OCI-LY3 (cell line): ENCODE measurements at regions not wholly inside any gene's neighbourhood (a gene's known extent, or its start where the extent isn't known, plus 50 kb on each side); places are given as distances from the start of the nearest gene placed in this dataset.

Experiments
- EZH2phosphoT487 ChIP-seq: fragments of 200-600 bp; shearing (Covaris generic); IDR thresholded peaks from 2 replicates; pipeline ENCODE4 v1.6.1; 2018; ENCODE audit warnings: antibody characterized with exemption, mixed run types, low read depth
- TF ChIP-seq, protein P1 (sequence below): fragments of 200-600, 300-600 bp; sonication (generic); IDR thresholded peaks from 2 replicates; pipeline ENCODE4 v1.5.1; 2014; ENCODE audit warnings: antibody characterized with exemption, low read length, low read depth

GRCh38 chr13:54836273-54836672 lies 1807.7 kb downstream of the OLFM4 start:
- TF ChIP-seq, protein P1, sequence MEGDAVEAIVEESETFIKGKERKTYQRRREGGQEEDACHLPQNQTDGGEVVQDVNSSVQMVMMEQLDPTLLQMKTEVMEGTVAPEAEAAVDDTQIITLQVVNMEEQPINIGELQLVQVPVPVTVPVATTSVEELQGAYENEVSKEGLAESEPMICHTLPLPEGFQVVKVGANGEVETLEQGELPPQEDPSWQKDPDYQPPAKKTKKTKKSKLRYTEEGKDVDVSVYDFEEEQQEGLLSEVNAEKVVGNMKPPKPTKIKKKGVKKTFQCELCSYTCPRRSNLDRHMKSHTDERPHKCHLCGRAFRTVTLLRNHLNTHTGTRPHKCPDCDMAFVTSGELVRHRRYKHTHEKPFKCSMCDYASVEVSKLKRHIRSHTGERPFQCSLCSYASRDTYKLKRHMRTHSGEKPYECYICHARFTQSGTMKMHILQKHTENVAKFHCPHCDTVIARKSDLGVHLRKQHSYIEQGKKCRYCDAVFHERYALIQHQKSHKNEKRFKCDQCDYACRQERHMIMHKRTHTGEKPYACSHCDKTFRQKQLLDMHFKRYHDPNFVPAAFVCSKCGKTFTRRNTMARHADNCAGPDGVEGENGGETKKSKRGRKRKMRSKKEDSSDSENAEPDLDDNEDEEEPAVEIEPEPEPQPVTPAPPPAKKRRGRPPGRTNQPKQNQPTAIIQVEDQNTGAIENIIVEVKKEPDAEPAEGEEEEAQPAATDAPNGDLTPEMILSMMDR: no peak
- no peak for TF ChIP-seq EZH2phosphoT487
